Left lung (tissue), 4 donors: ENCODE measurements at regions not wholly inside any gene's neighbourhood (a gene's known extent, or its start where the extent isn't known, plus 50 kb on each side); places are given as distances from the start of the nearest gene placed in this dataset.

Source experiments
- ATAC-seq: fragments of 200-7000 bp; cut with Tn5 transposase; one replicate; pipeline ENCODE4 v1.9.1; 2020; ENCODE audit warnings: moderate library complexity
- DNase-seq, 4 donors: peaks; one replicate each; pipeline ENCODE4 v3.0.0-alpha.2; 2013 to 2020
- H3K27ac ChIP-seq, 2 donors: fragments of 200-600 bp; sonication (generic) in 1 of 2; one replicate each; pipeline versions ENCODE4 v1.5.0 to v1.8.0; 2020 to 2021
- H3K27me3 ChIP-seq, 2 donors: fragments of 200-600 bp; sonication (generic) in 1 of 2; one replicate each; pipeline versions ENCODE4 v1.5.0 to v1.8.0; 2020 to 2021
- H3K36me3 ChIP-seq, 2 donors: fragments of 200-600 bp; sonication (generic) in 1 of 2; one replicate each; pipeline versions ENCODE4 v1.5.0 to v1.8.0; 2020 to 2021
- H3K4me1 ChIP-seq, 2 donors: fragments of 200-600 bp; one replicate each; pipeline ENCODE4 v1.8.0; 2021
- H3K4me3 ChIP-seq, 2 donors: fragments of 200-600 bp; sonication (generic) in 1 of 2; one replicate each; pipeline versions ENCODE4 v1.5.0 to v1.8.0; 2020 to 2021; ENCODE audit warnings: mild to moderate bottlenecking in 1 of 2
- H3K9me3 ChIP-seq, 2 donors: fragments of 200-600 bp; sonication (generic) in 1 of 2; one replicate each; pipeline versions ENCODE4 v1.5.0 to v1.8.0; 2020 to 2021
- CTCF ChIP-seq, 2 donors: fragments of 200-600 bp; sonication (generic) in 1 of 2; IDR thresholded peaks; one replicate each; pipeline versions ENCODE4 v1.5.0 to v1.8.0; 2021; ENCODE audit warnings: antibody characterized with exemption in 2 of 2
- intact Hi-C, 2 donors: fragments of 100-400 bp; cut with DNase I; formaldehyde crosslinking; loops; one replicate each; pipeline versions ENCODE4 v1.11.2 to v1.14.2; 2022
- donor health status: DM: no; HTN: yes; CAD: no.
- donor health status: DM: no; HTN: no; CAD: no.

GRCh38 chr10:88066319-88066718, 202.9 kb downstream of the PTEN start:
- no peak for TF ChIP-seq CTCF (IDR thresholded peaks at IDR 0.05)
- DNase-seq = no peak
- Histone ChIP-seq H3K27me3 (no peaks in the 10 kb centered on the region), H3K27ac (peak overlapping the region in 1 of 2 donors; percentile 93), H3K36me3 (no peaks in the 10 kb centered on the region), H3K4me3 (no peak overlapping the region), H3K9me3 (no peaks in the 10 kb centered on the region), H3K4me1 (peaks cover 28 to 97% of the 10 kb centered on the region in 2 donors)
- no peak for ATAC-seq
- intact Hi-C loops = no loop called here

- TF ChIP-seq CTCF (IDR thresholded peaks at IDR 0.05) = no peak
- DNase-seq = no peak
- Histone ChIP-seq H3K27ac (peak overlapping the region in 1 of 2 donors; percentile 93), H3K36me3 (no peaks in the 10 kb centered on the region), H3K27me3 (no peaks in the 10 kb centered on the region), H3K4me1 (peaks cover 28 to 97% of the 10 kb centered on the region in 2 donors), H3K9me3 (no peaks in the 10 kb centered on the region), H3K4me3 (no peak overlapping the region)
- intact Hi-C loops = no loop called here
- peak; percentile 15 for ATAC-seq
These were observed 203.5 kb downstream of the PTEN start for GRCh38 chr10:88066876-88067275.

- H3K27ac ChIP-seq = peak overlapping the region in 1 of 2 donors; percentile 93
- H3K36me3 ChIP-seq = no peaks in the 10 kb centered on the region
- H3K27me3 ChIP-seq = no peaks in the 10 kb centered on the region
- no peak for ATAC-seq
- H3K9me3 ChIP-seq = no peaks in the 10 kb centered on the region
- no peak overlapping the region for H3K4me3 ChIP-seq
- peaks cover 26 to 91% of the 10 kb centered on the region in 2 donors for H3K4me1 ChIP-seq
- DNase-seq = no peak
- intact Hi-C loops = no loop called here
- TF ChIP-seq CTCF (IDR thresholded peaks at IDR 0.05) = no peak
These were observed 204.3 kb downstream of the PTEN start for GRCh38 chr10:88067737-88068136.

- DNase-seq (no peak), ATAC-seq (no peak)
- no peak overlapping the region for H3K4me3 ChIP-seq
- no peak for TF ChIP-seq CTCF (IDR thresholded peaks at IDR 0.05)
- H3K4me1 ChIP-seq = peaks cover 10 to 75% of the 10 kb centered on the region in 2 donors
- intact Hi-C loops = no loop called here
- H3K27me3 ChIP-seq = no peaks in the 10 kb centered on the region
- H3K27ac ChIP-seq = no peak overlapping the region
- H3K9me3 ChIP-seq = no peaks in the 10 kb centered on the region
- H3K36me3 ChIP-seq = no peaks in the 10 kb centered on the region
These were observed 205.9 kb downstream of the PTEN start for GRCh38 chr10:88069338-88069737.

- no peak for DNase-seq
- intact Hi-C loops = no loop called here
- no peak for TF ChIP-seq CTCF (IDR thresholded peaks at IDR 0.05)
- H3K9me3 ChIP-seq = no peaks in the 10 kb centered on the region
- H3K27ac ChIP-seq = peak overlapping the region in 1 of 2 donors; percentile 77
- peak; percentile 80 for ATAC-seq
- no peaks in the 10 kb centered on the region for H3K36me3 ChIP-seq
- H3K4me3 ChIP-seq = no peak overlapping the region
- no peaks in the 10 kb centered on the region for H3K27me3 ChIP-seq
- H3K4me1 ChIP-seq = peaks cover under 1 to 66% of the 10 kb centered on the region in 2 donors
These were observed 206.9 kb downstream of the PTEN start for GRCh38 chr10:88070080-88070880.
